ENCODE measurements at regions not wholly inside any gene's neighbourhood (a gene's known extent, or its start where the extent isn't known, plus 50 kb on each side); places are given as distances from the start of the nearest gene placed in this dataset.

- no peak for DNase-seq
These were observed 111.1 kb upstream of the DUSP22 start for GRCh38 chr6:181049-181654.

DNA sequence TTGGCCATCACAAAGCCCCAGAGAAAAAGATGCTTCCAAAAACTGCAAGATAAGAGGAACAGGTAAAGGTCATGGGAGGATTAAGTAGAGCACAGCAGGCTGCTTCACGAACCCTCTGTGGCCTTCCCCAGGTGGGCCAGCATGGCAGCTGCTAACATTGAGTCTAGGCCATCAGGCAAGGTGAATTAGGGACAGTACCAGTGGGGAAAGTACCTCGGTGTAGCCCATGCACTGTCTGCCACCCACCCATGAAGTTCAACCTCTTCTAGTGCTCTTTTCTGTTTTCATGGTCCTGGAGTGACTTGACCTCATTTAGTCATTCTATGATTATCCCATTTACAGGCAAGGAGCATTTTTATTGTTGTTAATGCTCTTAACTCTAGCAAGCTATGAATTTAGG is 108.6 kb upstream of the DUSP22 start:
- no peak for DNase-seq

DNA sequence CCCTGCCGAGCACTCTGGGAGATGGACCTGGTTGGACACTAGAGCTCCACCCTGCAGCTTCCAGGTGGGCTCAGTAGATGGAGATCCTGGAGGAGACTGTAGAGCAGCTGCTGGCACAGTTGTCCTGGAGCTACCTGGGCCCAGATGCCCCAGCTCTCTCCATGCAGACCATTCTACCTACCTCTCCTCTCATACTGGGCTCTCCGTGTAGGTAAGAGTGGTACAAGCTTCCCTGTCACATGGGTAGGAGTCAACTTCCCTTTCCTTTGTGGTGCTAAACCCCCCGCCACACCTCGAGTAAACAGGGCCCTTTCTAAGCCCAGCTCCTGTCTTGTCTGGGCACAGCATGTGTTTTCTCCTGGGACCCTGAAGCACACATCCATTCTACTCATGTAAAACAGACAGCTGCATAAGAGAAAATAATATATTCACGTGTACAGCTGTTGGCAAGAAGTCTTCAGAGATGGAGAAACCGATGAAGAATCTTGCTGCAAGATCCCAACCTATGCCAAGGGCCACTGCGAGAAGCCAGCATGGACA is 108.1 kb upstream of the DUSP22 start:
- no peak for DNase-seq

- DNase-seq: no peak
These were observed 105.8 kb upstream of the DUSP22 start for GRCh38 chr6:186340-186965.

- DNase-seq: peak; percentile 23
These were observed 105.0 kb upstream of the DUSP22 start for GRCh38 chr6:187210-187861.

DNA sequence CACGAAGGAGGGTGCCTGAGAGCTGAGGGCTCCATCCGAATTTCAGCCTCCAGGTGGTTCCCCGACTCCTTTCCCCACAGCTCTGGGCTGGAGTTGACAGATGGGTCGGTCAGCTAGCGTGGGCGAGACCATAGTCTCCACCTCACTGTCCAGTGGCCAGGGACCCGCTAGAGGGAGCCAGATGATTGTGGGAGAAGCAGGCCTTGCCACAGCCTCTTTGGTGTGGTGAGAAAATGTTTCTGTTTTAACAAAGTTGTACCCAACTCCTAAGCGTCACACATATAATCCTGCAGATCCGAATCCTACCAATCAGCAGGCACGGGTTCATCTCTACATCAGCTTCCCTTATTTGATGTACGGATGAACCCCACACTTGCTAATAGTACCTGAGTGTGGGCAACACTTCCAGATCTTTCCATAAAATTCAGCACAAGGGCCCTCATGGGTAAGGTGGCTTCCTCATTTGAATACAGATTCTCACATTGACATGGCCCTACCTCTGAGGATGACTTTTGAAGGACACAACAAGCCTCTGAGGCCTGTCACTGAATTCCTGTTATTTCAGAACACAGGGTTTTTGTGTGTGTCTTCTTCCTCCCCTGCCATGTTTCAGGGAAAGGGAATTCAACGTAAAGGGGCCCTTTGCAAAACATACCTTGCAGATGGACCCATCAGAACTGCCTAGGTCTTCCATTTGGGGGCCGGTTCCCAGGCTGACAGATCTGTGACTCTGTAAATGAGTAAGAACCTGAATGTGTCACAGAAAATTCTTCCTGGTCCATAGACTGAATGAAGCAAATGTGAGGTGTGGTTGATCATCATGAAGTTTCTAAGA is 103.2 kb upstream of the DUSP22 start:
- peak; percentile 93 for DNase-seq

DNA sequence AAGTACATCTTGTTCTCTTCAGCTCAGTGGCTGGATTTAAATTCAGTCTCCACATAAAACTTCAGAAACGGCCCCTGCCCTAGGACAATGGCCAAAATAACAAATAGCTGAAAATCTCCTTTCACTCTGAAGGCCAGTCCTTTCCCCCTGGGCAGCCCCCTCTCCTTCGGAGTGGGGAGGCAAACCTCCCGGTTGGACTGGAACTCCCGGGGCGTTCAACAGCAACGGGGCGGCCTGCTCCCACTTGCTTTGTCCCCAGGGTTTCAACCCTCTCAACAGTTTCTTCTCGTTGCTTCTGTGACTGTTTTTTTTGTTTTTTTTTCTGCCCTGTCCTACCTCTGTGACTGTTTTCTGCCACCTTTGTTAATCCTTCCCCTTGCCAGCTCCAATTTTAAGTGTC is 102.6 kb upstream of the DUSP22 start:
- no peak for DNase-seq

- no peak for DNase-seq
These were observed 101.5 kb upstream of the DUSP22 start for GRCh38 chr6:190596-191395.

DNA sequence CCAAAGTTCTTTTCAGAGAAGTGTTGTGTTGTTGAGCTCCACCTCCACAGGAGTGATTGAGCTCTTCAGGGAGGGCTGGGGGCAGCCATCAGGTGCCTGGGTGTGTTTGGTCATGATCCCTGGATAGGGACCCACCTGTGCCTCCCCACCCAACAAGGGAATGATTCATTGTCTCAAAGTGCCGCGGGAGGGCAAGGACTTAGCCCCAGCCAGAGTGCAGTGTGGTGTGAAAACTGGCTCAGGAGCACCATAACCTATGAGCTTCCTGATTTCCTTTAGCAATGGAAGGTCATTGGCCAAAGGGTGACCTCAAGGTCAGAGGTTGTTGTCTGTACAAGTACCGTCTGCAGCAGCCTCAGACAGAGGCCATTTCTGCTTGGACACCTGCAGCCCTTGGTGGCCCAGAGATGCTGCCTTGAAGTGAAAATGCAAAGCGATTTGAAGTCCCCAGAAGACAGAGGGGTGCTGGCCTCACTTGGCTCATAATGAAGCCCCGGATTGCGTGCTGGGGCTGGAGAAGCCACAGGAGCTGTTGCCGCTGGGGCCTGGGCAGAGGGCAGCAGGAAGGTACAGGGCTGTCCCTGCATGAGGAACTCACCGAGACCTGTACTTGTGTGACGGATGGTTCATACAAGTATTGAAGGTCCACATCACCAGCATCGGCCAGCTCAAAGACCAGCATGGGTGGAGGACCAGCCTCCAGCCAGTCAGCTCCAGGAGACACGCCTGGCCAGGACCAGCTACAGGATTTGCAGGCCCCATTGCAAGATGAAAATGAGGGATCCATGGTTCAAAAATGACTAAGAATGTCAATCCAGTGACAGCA is 100.6 kb upstream of the DUSP22 start:
- DNase-seq: no peak

DNA sequence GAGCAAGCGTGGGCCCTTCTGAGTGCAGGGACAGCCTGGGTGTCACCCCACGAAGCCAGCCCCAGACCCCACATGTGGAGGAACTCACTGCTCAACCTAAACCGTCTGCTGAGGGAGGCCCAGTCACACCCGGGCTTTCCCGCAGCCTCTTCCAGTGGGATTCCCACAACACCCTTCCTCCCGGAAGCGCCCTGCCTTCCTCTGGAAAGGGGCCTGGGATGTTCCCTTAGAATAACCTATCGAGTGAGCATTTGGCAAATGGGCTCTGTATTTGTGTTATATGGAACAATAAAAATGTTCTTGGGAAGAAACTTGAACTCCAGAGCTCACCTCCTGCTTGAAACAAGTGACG is 100.0 kb upstream of the DUSP22 start:
- DNase-seq: no peak

DNA sequence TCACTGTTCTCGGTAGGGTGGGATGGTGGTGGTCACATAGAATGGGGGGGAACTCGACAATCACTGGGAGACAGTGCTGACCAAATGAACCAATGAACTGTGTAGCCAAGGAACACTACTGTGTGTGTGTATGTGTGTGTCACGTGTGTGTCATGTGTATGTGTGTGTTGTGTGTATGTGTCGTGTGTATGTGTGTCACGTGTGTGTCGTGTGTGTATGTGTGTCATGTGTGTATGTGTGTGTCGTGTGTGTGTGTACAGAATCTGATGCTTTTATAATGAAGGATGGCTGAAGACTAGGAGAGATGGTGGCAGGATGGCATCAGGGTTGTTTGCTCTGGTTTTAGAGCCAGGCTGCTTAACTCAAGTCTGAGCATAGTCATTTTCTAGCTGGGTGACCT is 99.1 kb upstream of the DUSP22 start:
- DNase-seq: no peak

DNA sequence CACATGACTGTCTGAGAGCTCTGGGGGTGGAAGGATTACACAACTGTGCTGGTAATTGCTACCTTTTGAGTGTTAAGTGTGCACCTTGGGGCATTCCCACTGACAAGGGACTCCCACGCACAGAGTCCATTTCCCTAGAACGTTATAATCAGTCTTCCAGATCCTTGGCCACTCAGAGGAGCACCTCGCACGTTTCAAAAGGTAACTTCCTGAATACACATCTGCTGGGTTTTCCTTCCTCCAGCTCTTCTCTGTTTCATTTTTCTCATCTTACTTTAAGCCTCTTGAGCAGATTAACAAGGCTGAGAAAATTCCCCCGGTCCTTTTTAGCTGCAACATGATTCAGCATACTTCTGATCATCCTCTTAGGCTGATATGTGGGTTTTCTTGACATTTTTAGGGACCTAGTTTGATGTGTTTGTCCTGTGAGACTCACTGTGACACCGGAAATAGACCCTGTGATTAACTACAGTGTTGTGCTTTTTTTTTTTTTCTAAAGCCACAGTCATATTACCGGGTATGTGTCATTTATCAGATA is 98.4 kb upstream of the DUSP22 start:
- peak; percentile 63 for DNase-seq

- DNase-seq: peak; percentile 86
These were observed 96.4 kb upstream of the DUSP22 start for GRCh38 chr6:195861-196360.

DNA sequence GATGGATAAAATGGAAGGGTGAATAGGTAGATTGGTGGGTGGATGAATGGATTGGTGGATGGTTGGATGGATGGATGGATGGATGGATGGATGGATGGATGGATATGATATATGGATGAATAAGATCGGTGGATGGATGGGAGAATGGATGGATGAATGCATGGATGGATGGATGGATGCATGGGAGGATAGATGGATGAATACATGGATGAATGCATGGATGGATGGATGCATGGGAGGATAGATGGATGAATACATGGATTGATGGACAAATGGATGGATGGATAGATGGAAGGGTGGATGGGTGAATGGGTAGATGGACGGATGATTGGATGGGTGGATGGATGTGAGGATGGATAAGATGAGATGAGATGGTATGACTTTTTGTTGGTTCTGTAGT is 95.7 kb upstream of the DUSP22 start:
- no peak for DNase-seq

- DNase-seq: no peak
These were observed 88.6 kb upstream of the DUSP22 start for GRCh38 chr6:203661-204060.

DNA sequence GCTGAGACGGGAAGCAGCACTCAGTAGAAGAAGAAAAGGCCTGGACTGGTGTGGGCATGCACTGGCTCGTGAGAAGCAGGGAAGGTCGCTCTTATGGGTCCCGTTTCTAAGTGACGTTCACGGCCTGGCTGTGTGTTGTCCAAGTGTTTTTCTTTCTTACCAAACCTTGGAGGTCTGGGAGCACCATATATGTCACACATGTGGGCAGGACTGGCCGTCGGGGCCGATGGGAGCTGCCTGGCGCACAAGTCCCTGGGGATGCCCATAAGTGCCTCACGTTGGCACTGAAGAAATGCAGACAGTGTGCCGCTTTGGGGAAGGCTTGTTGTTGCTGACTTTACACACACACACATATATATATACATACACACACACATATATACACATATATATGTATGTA is 86.0 kb upstream of the DUSP22 start:
- DNase-seq: no peak

DNA sequence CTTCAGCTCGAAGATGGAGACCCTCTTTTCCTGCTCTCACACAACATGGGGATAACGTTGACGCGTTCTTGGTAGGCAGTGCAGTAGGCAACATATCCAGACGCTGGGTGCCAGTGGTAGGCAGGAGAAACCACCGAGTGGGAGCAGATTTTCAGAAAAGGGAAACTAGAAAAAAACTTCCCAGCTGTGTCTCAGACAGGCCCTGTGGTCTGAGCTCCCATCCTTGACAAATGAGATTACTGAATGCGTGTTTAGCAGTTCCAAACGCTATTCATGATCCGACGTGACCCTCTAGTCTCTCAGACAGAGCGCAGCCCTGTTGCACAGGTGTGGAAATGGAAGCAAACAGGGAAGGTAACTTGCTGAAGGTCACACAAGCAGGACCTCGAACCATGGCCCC is 83.9 kb upstream of the DUSP22 start:
- DNase-seq: peak; percentile 72

- DNase-seq: peak; percentile 64
These were observed 83.3 kb upstream of the DUSP22 start for GRCh38 chr6:208938-209337.

GRCh38 chr6:209432-210103 is 82.7 kb upstream of the DUSP22 start:
- DNase-seq: no peak

DNA sequence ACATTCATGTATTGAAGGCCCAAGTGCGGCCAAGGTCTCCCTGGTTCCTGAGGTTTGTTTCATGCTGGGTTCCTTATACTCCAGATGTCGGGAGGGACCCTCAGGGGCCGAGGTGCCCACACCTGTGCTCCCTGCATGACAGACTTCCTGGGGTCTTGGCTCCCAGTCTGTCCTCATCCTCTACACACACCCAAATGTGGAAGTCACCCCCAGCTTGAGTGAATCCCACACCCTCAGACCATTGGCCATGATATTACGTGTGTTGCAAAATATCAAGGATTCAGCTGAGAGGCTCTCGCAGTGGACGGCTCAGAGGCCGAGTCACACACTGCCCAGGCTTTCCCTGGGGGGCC is 82.2 kb upstream of the DUSP22 start:
- no peak for DNase-seq
